SU-DHL-6 (cell line): ENCODE measurements at regions not wholly inside any gene's neighbourhood (a gene's known extent, or its start where the extent isn't known, plus 50 kb on each side); places are given as distances from the start of the nearest gene placed in this dataset.

Experiments
- H2AFZ ChIP-seq: fragments of 200-600 bp; sonication (generic); 2 replicates; pipeline ENCODE4 v1.6.1; 2014; ENCODE audit warnings: low read depth, mild to moderate bottlenecking, moderate library complexity, mixed read lengths, antibody characterized with exemption, low read length; ENCODE audit not compliant: severe bottlenecking
- H3F3A ChIP-seq: fragments of 200-600 bp; shearing (Covaris generic); 2 replicates; pipeline ENCODE4 v1.6.0; 2016; ENCODE audit warnings: antibody characterized with exemption, mild to moderate bottlenecking; ENCODE audit not compliant: insufficient read depth
- H3K27ac ChIP-seq: fragments of 200-600 bp; sonication (generic); 2 replicates; pipeline ENCODE4 v1.5.1; 2016; ENCODE audit warnings: low read depth, mild to moderate bottlenecking, low read length, moderate library complexity, mixed read lengths
- H3K27me3 ChIP-seq: fragments of 200-600 bp; sonication (generic), shearing (Covaris generic); 2 replicates; pipeline ENCODE4 v1.6.0; 2014; ENCODE audit warnings: mild to moderate bottlenecking, low read length
- H3K36me3 ChIP-seq: fragments of 200-600 bp; sonication (generic); 2 replicates; pipeline ENCODE4 v1.6.1; 2014; ENCODE audit warnings: mild to moderate bottlenecking, low read length, mixed read lengths
- H3K4me2 ChIP-seq: fragments of 300-600, 200-600 bp; shearing (Covaris generic), sonication (generic); 2 replicates; pipeline ENCODE4 v1.6.0; 2014; ENCODE audit warnings: low read length, low read depth, mild to moderate bottlenecking; ENCODE audit not compliant: poor library complexity, severe bottlenecking
- H3K4me3 ChIP-seq: fragments of 200-600 bp; sonication (generic); 2 replicates; pipeline ENCODE4 v1.5.1; 2014; ENCODE audit warnings: antibody characterized with exemption, low read length, mild to moderate bottlenecking, mixed read lengths; ENCODE audit not compliant: insufficient read depth, poor library complexity, severe bottlenecking
- H3K79me2 ChIP-seq: fragments of 200-600 bp; sonication (generic); 2 replicates; pipeline ENCODE4 v1.6.1; 2014; ENCODE audit warnings: mild to moderate bottlenecking, low read length, moderate library complexity; ENCODE audit not compliant: insufficient read depth
- H3K9ac ChIP-seq: fragments of 200-600 bp; sonication (generic); 2 replicates; pipeline ENCODE4 v1.7.0; 2014; ENCODE audit warnings: mild to moderate bottlenecking, low read length
- H3K9me2 ChIP-seq: fragments of 200-600 bp; sonication (generic); replicated peaks from 2 replicates; pipeline ENCODE4 v1.6.1; 2014; ENCODE audit warnings: low read length; ENCODE audit not compliant: insufficient read depth
- H3K9me3 ChIP-seq: fragments of 200-600 bp; sonication (generic); 2 replicates; pipeline ENCODE4 v1.6.1; 2014; ENCODE audit warnings: low read length, mixed read lengths; ENCODE audit not compliant: insufficient read depth
- H4K20me1 ChIP-seq: fragments of 200-600 bp; sonication (generic); 2 replicates; pipeline ENCODE4 v1.6.1; 2014; ENCODE audit warnings: low read depth, mild to moderate bottlenecking, antibody characterized with exemption, low read length, moderate library complexity, mixed read lengths
- CTCF ChIP-seq: fragments of 200-600 bp; sonication (generic); IDR thresholded peaks from one replicate; pipeline ENCODE4 v1.5.1; 2017; ENCODE audit warnings: antibody characterized with exemption, mild to moderate bottlenecking, low read length, moderate library complexity; ENCODE audit not compliant: insufficient read depth, poor library complexity, severe bottlenecking
- EZH2phosphoT487 ChIP-seq: fragments of 200-600 bp; sonication (generic), shearing (Covaris generic); conservative IDR thresholded peaks from 2 replicates; pipeline ENCODE4 v1.6.1; 2018; ENCODE audit warnings: mild to moderate bottlenecking, antibody characterized with exemption, low read length, moderate library complexity, mixed read lengths

DNA sequence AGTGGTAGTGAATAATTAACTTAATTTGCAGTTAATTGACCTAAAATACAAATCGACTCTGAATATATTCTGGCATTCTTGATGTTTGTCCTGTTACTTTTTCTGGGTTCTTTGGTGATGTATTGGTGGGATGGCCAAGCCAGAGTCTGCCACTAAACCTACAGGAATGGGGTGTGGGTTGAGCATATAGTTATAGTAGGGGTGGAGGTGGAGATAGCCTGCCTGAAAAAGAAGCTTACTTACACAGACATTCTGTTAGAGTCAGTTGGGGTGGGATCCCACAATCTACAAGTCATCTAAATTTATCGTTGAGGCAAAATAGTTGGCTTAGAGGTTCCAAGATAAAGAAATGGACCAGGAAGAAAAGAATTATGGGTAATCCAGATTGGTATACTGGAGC is 787.7 kb downstream of the TMTC2 start:
- Histone ChIP-seq H3K27ac (no peak overlapping the region), H2AFZ (no peak overlapping the region), H4K20me1 (no peaks in the 10 kb centered on the region), H3K9ac (no peak overlapping the region), H3K4me2 (no peak overlapping the region), H3F3A (no peaks in the 10 kb centered on the region), H3K4me3 (no peak overlapping the region), H3K27me3 (no peaks in the 10 kb centered on the region), H3K9me2 (no peaks in the 10 kb centered on the region), H3K9me3 (no peaks in the 10 kb centered on the region), H3K79me2 (no peaks in the 10 kb centered on the region), H3K36me3 (no peaks in the 10 kb centered on the region)
- TF ChIP-seq CTCF: no peak
- TF ChIP-seq EZH2phosphoT487: no peak

DNA sequence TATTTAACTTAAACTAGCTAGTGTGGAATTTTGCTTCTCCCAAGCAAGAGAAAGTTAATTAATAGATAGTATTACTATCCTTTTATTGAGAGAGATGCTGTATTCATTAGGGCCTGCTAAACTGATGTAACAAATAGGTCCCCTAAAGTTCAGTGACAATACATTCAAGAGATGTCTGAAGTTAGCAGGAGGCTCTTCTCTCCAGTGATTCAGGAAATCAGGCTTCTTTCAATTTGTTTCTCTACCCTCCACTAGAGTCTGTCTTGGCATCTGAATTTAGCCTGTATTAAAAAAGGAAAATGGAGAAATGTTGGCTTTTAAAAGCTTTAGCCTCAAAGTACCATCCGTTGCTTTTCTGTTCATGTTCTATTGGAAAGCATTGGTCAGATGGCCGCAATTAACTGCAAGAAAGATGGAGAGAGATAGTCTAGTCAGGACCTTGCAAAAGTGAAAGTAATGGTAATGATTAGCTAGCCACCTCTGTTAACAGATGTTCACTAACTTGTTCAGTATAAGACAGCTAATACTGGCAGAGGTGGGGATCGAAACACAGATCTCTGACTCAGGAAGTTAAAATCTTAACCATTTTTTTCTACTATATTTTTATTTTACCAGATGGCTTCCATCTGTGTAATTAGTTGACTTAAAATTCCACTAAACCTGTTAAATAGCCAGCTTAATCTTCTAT is 786.8 kb downstream of the TMTC2 start:
- no peaks in the 10 kb centered on the region for H3F3A ChIP-seq
- no peak for TF ChIP-seq EZH2phosphoT487
- no peak for TF ChIP-seq CTCF
- H3K4me3 ChIP-seq: no peak overlapping the region
- H3K9ac ChIP-seq: no peak overlapping the region
- H2AFZ ChIP-seq: no peak overlapping the region
- H3K9me3 ChIP-seq: no peaks in the 10 kb centered on the region
- no peak overlapping the region for H3K27ac ChIP-seq
- H3K36me3 ChIP-seq: no peaks in the 10 kb centered on the region
- H3K4me2 ChIP-seq: no peak overlapping the region
- no peaks in the 10 kb centered on the region for H3K27me3 ChIP-seq
- no peaks in the 10 kb centered on the region for H4K20me1 ChIP-seq
- H3K9me2 ChIP-seq: no peaks in the 10 kb centered on the region
- H3K79me2 ChIP-seq: no peaks in the 10 kb centered on the region

- Histone ChIP-seq H3K9me2 (no peaks in the 10 kb centered on the region), H3K4me3 (no peak overlapping the region), H3F3A (no peaks in the 10 kb centered on the region), H2AFZ (no peak overlapping the region), H3K4me2 (no peak overlapping the region), H3K36me3 (0 out of 2 replicates have a peak, but pooled peaks cover 2% of the 10 kb centered on the region), H3K79me2 (no peaks in the 10 kb centered on the region), H4K20me1 (no peaks in the 10 kb centered on the region), H3K27ac (no peak overlapping the region), H3K9ac (no peak overlapping the region), H3K27me3 (no peaks in the 10 kb centered on the region), H3K9me3 (no peaks in the 10 kb centered on the region)
- TF ChIP-seq EZH2phosphoT487 (no peak), CTCF (no peak)
Observed at GRCh38 chr12:83472772-83473171, 786.1 kb downstream of the TMTC2 start.
